GM19328 (cell line): ENCODE measurements at regions not wholly inside any gene's neighbourhood (a gene's known extent, or its start where the extent isn't known, plus 50 kb on each side); places are given as distances from the start of the nearest gene placed in this dataset.
"Not testable (repeated sequence)": the region's sequence is repeated elsewhere in the genome, so short reads cannot be mapped to it uniquely, and the experiment has no call there.

Experiments
- ATAC-seq: cut with Tn5 transposase; IDR thresholded peaks from one replicate; pipeline ENCODE4 v1.9.1; 2021; ENCODE audit warnings: mild to moderate bottlenecking, moderate library complexity; ENCODE audit not compliant: unreplicated experiment

DNA sequence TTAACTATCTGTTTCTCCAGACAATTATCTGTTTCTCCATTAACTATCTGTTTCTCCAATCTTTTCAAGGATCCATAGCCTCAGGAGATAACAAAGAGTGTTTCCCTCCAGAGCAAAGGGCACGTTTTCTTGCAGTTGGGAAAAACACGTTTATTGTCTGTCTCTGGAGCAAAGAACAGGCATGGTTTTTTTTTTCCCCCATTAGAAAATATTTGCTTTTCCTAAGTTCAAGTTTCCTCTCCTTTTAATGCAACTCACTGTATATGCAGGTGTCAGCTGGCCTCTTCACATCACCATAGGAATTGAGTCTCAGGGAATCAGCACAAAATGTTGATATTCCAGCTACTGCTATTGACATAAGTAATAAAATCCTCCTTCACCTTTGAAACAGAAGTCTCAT lies 984.4 kb downstream of the RAB28 start:
- ATAC-seq, result no peak

DNA sequence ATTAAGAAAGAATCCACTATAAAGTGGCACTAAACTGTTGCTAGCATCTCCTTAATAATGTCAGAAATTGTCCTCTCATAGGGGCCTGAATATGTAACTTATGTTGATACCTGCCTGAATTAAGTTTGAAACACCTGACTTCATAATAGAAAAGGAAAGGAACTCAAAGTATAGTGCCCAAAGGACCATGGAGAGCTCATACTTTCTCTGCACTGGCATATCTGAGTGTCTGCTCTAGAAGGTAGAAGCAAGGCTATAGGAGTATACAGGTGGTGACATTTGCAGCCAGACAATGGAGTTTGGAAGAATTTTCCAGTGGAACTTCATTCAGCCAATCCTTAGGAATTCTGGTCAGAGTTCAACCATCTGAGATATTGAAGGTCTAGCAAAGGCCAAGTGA lies 988.9 kb downstream of the RAB28 start:
- no peak for ATAC-seq

DNA sequence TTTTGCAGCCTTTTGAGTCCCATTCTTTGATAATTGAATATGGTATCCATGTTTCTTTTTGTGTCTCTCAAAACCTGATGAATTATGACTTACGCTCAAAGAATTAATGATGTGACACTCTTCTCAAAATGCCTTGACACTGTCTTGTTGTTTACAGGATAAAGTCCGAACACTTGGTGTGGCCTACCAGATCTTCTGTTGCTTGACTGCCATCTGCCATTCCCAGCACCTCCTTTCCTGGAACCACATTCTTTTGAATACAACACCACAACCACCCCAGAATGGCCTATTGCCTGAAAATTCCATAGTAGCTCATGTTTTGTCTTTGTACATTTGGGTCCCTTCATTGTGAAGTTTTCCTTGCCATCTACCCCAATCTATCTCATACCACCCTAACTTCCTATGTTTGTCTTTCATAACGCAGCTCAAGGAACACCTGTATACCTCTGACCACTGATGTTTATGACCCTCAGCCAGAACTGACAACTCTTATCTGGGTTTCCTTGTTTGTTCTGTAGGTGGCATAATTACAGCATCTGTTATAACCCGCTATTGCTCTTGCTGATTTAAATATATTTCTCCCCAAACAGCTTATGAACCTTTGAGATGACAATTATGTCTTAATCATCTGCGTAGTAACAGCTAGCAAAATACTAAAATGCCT lies 991.3 kb downstream of the RAB28 start:
- no peak for ATAC-seq

DNA sequence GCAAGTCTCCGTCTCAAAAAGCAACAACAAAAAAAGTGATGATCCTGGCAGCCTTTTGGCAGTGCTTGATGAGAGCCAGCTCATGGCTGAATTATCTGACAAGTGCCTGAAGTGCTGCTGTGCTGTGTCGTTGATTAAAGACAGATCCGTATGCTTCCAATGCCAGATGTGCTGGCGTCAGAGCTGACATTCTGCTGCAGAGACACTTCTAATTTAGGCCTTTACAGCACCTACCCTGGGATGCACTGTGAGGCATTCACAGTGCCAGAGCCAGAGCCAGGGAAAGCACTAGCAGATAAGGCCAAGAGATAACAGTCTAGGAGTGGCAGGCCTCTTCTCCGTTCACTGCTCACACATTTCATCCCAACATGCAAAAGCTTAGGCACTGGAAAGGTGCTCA lies 995.5 kb downstream of the RAB28 start:
- no peak for ATAC-seq

DNA sequence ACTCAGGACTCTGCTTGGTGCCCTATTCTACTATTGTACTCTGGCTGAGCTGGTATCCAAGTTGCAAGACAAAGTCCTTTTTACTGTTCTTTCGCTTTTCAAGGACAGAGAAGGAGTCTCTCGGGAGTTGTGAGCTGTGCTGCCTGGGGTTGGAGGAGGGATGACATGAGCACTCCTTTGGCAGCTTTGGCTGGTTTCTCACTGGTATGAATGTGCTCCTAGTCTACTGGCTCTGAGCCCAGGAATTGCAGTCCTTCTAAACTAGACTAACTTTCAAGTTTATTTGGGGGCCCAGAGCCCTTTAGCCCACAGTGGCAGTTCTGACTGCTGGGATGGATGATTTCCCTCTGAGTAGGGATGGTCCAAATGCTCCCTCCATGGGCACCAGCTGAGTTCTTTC lies 997.1 kb downstream of the RAB28 start:
- ATAC-seq, result no peak

DNA sequence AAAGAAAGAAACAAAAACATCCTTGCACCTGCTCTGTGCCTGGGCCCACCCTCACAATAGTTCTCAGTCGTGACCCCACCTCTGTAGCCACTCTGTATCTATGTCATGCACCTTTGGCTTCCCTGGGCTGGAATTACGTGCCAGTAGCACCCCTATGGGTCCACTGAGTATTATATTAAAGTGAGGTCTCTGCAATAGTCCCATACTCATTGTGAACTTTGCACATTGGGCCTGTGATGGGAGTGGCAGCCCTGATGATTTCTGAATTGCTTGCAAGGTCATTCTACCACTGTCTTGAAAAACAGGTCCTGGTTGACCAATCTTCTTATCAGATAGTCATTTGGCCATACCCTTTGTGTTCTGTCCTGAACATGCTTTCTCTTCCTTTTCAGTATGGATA lies 1012.1 kb downstream of the RAB28 start:
- ATAC-seq, result no peak

DNA sequence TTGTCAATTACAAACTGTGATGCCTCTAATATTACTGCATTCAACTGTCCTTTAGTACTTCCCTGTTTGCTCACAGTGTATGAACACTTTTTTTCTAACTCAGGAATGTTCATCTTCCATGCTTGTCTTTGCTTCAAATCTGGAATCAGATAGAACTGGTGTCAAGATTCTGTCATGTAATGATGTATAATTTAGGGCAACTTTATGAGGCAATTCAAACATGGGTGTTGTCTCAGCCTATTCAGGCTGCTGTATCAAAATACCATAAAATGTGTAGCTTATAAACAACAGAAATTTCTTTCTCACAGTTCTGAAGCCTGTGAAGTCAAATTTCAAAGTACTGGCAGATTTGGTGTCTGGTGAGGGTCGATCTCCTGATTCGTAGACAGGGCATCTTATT lies 1012.9 kb downstream of the RAB28 start:
- no peak for ATAC-seq

DNA sequence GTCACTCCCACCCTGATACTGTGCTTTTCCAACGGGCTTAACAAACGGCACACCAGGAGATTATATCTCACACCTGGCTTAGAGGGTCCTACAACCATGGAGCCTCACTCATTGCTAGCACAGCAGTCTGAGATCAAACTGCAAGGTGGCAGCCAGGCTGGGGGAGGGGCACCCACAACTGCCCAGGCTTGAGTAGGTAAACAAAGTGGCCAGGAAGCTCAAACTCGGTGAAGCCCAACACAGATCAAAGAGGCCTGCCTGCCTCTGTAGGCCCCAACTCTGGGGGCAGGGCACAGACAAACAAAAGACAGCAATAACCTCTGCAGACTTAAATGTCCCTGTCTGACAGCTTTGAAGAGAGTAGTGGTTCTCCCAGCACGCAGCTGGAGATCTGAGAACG lies 1022.6 kb downstream of the RAB28 start:
- not testable (repeated sequence) for ATAC-seq

DNA sequence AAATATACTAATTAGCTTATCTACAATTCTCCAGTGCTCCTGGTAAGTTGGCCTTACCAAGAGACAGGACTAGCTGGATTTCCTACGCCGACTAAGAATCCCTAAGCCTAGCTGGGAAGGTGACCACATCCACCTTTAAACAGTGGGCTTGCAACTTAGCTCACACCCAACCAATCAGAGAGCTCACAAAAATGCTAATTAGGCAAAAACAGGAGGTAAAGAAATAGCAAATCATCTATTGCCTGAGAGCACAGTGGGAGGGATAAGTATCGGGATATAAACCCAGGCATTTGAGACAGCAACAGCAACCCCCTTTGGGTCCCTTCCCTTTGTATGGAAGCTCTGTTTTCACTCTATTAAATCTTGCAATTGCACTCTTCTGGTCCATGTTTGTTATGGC lies 1025.0 kb downstream of the RAB28 start:
- ATAC-seq, result no peak

DNA sequence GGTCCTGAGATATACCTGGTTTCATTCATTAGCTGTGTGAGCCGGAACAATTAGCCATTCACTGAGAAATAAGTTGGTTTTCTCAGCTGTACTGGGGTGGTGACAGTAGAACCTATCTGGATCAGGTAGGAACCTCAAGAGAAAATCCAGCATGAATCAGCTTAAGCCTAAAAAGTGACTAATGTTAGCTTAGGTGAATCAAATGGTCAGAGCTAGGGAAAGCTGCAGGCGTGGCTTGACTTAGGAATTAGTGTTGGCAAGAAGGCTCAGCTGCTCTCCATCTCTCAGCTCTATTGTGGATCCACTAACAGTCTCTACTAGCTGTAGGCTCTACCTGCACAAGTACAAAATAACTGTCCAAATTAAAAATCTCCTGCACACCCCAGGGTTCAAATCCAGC lies 1025.5 kb downstream of the RAB28 start:
- ATAC-seq, result no peak

DNA sequence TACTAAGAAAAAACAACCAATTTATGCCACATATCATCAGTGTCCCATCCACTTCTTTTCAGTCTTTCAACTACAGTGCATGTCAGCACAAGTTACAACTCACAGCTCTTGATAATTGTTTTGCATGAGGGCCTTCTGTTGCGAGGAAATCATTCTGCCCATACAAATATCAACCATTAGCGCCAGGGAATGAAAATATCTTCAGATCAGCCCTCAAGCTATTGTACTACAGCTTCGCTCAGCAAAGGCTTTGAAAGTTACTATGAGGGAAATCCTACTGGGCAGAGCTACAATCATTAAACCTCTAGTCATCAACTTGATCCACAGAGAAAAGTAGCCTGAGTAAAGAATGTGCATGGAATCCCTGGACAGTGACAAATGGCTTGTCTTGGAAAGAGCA lies 1023.6 kb upstream of the HS3ST1 start:
- no peak for ATAC-seq

DNA sequence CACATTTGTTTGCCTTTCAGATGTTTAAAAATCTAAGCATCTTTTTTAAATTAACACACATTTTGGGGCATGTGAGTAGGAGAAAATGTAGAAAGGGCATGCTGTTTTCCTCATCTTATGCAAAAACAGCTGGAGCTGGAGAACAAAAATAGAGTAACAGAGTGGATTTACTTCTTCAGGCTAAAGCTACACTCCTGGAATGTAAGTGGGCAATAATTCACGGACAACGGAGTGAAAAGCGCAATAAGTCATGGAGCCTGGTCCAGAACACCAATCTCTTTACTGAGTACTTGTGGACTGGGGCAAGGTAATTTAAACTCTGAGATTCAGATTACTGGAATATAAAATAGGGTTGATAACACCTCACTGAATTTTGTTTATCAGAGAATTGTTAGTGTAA lies 1018.8 kb upstream of the HS3ST1 start:
- no peak for ATAC-seq

DNA sequence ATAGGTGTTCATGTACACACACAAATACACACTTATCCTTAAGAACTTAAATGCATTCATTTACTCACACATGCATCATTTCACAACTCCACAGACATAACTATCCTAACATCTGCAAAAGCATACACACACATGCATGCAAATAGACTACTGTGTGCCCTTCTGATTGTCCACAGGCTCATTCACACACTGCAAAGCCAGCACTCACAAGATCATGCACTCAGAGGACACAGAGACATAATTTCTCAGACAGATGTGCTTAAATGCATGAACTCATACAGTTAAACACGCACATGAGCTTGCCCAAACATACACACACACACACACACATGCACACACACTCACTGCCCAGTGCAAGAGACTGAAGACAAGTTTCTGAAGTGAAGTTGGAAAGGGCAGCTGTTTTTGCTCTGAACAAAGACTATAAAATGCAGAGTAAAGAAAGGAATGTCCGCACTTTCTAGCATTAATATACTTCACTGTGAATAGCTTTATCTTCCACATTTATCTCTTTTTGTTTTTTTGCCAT lies 1018.0 kb upstream of the HS3ST1 start:
- ATAC-seq, result no peak

DNA sequence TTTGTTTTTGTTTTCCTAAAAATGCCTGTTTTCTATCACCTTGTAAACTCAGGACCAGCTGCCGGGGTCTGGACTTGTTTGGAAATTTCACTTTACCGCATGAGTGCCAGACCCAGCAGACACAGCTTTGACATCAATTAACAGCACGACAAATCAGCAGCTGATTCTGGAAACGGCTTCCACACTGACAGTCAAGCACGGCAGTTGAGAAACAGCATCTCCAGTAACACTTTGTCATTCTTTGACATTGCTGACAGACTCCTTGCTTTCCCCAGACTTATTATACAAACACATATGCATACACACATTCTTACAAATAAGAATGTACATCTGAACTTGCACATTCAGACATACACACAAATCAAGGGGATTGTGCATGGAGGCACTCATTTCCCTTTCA lies 1017.6 kb upstream of the HS3ST1 start:
- ATAC-seq, result no peak

DNA sequence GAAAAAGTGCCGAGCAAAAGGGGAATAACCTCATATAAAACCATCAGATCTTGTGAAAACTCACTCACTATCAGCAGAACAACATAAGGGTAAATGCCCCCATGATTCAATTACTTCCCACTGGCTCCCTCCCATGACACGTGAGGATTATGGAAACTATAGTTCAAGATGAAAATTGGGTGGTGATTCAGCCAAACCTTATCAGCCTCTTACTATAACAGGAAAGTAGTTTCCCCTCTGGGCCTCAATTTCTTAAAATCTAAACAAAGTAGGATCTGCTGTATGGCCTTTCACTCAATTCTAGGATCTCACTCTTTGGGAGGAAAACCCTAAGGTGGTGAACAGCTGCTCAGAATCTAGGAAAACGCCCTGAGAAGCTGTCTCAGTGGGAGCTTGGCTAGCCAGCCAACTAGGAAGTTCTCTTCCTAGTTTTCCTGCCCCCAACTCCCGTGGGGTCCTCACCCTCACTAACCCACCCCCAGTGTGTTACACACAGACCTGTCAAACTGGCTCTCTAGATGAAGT lies 1017.1 kb upstream of the HS3ST1 start:
- ATAC-seq, result no peak

DNA sequence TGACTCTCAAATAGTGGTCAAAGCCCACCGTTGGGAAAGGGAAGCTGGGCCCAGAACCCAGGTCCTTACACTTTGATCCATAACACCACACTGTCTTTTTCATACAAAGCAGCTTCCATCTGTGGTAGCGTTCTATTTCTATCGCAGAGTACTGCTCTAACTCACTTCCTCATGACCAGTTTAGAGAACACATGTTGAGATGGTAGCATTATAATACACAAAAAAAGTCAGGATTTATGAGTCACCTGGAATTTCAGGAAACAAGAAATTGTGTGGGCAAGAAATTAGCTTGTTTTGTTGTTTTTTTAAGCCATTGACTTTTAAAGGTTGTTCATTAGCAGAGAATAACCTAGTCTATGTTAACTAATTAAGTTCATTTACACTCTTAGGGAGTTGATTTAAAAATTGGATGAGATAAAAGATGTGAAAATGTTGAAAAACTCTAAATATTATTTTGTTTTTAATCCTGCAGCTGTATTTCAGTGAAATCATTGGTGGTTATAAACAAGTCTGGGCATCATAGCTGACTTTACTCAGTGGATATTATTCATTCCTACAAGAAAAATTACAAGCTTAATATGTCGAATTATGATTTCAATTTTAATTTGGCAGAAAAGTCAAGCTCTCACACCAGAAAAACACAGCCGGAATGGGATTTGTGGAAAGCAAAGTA lies 1011.1 kb upstream of the HS3ST1 start:
- no peak for ATAC-seq

DNA sequence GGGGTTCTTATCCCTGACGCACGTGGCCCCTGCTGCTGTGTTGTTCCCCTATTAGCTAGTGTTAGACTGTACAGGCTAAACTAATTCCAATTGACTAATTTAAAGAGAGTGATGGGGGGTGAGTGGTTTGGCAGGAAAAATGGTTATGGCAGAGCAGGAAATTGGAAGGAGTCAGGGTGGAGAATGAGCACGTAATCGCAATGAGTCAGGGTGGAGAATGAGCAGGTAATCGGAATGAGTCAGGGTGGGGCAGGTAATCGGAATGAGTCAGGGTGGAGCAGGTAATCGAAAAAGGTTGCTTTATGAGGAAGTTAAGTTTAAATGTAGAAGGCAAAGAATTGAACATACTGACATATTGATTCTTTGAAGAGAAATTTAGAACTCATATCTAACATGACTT lies 1002.6 kb upstream of the HS3ST1 start:
- not testable (repeated sequence) for ATAC-seq

DNA sequence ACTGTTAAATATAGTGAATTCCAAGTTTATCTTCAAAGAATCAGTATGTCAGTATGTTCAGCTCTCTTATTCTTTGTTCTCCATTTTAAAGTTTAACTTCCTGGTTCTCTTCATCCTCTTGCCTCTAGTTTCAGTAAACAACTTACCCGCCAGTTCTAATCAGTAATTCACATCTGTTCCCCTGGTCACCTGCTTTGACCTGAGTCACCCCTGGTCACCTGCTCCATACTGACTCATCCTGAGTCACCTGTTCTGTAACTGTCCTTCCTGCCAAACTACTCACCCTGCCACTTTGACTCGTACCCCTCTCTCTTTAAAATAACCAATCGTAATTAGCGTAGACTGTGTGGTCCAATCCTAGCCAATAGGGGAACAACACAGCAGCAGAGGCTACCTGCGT lies 992.7 kb upstream of the HS3ST1 start:
- no peak for ATAC-seq

DNA sequence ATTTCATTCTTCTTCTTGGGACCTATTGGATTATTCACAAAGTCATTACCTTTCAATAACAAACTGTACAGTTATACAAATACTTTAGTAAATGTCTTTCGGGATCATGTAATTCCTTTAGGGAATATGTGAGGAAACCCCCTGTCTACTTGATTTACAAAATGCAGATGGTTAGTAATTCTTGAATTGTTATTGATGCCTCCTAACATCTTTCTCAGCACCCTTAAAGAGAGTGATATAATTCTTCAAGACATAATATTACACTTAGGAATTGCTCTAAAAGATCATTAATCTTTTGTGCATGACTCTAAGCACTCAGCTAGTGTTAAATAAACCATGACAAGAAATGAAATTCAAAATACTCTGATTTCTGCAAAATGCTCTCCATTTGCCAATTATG lies 988.1 kb upstream of the HS3ST1 start:
- no peak for ATAC-seq

DNA sequence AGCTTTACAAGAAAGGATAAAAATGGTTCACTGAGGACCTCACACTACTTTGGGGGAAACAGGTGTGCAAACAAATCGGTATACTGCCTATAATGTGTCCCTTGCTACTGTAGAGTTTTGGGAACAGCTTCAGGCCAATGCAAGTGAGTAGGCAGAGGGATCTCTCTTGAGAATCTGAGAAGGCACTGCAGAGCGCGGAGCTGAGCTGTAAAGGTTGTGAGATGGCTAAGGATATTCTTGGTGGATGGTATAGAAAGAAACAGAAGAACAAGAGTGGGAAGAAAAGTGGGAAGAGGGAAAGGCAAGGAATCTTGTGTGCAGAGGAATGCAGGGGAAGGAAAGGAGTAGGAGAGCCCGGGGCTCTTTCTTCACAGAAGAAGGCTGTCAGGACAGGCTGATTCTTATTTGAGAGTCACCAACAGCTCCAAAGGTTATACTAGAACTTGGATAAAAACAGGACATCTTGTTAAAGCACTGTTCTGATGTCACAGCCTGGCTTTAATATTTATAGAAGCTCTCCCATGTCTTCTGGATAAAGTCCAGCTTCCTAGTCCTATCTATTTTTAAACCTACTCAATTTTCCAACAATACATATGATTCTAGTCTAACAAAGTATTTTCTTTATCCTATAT lies 985.6 kb upstream of the HS3ST1 start:
- ATAC-seq, result no peak

DNA sequence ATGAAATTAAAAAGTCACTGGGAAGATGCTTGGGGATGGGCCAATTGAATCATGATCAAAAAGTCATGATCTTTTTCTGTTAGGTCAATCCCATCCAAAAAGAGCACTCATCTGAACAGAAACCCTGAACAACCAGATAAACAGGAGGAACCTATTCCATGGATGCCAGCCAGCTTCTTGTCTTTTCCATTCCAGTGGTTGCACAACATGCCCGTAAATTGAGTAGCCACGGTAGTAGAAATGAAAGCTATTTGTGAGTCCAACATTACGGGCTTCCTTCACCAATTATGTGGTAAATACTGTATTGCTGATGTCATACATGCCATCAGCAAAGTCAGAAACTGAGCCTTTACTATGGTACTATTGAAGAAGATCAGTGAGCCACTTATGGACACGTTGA lies 982.4 kb upstream of the HS3ST1 start:
- no peak for ATAC-seq
